NCI-H524 (cell line): ENCODE measurements at regions not wholly inside any gene's neighbourhood (a gene's known extent, or its start where the extent isn't known, plus 50 kb on each side); places are given as distances from the start of the nearest gene placed in this dataset.
"Not testable (repeated sequence)": the region's sequence is repeated elsewhere in the genome, so short reads cannot be mapped to it uniquely, and the experiment has no call there.

ENCODE experiments used
- DNase-seq, 2 experiments: peaks; one replicate each; lab custom pipeline; 2025; lab: John Stamatoyannopoulos, UW

DNA sequence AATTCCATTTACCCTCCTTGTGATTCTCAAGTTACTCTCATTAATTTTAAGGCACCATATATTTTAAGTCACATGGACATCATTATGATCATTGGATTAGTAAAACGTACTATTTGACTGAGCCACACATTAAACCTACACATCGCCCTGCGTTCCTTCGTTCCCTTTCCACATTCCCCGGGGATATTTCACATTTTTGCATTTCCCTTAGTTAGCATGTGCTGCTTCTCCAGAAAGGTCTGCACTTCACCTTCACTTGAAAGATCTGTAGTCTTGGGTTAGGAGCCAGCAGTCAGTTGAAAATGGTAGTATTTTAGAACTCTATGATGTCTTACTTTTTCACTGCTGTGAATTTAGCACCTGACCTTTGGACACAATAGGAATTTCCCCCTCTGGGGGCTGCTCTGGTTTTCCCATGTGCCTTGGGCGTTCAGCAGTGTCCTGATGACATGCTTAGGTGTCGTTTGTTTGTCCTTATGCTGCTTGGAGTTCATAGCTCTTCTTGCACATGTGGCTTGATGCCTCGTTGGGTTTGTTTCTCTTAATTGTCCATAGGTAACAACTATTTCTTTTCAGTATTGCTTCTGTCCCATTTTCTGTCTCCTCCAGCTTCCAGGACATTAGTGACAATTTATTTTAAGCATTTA, 56.9 kb upstream of the NBPF20 start:
- not testable (repeated sequence) for DNase-seq

DNA sequence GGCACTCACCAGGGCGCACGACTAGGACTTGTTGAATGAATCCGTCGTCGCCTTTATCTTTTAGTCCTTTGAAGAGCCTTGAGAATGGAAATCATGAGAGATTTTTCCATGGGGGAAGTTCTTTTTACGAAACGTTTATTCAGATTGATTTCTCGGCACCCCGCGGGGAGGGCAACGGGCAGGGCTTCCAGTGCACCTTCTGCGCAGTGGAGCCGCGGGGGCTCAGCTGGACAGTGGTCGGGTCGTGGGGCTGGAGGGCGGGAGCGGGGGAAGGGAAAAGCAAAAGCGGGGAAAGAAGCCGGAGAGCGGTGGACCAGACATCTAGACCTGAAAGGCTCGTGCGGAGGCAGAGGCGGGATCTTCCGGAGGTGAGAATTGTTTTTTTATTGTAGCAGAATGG, 50.6 kb upstream of the NBPF20 start:
- DNase-seq: not testable (repeated sequence)

DNA sequence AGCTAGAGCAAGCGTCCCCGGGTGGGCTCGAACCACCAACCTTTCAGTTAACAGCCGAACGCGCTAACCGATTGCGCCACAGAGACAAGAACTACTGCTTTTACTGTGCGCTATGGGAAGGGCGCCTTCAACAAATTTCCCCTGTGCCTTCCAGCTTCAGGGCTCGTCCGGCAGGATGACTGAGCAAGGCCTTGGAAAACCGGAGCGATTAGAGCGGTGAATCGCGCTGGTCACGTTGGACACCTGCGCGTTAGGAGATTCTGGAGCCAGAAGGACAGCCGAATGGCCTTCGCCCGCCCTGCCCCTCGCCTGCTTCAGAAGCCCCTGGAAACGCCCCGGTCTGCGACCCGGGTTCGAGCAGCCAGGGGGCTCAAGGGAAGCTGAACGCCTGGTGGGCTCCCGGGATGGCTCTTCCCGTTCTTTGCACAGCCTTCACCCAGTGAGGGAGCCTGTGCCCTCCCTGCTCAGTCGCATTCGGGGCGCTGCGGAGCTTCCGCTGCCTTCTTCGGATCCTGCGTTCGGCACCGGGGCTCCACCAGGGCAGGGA, 50.0 kb upstream of the NBPF20 start:
- DNase-seq: peak in 1 of 2 experiments; percentile 23
